ENCODE measurements at regions not wholly inside any gene's neighbourhood (a gene's known extent, or its start where the extent isn't known, plus 50 kb on each side); places are given as distances from the start of the nearest gene placed in this dataset.

- no peak for TF ChIP-seq CTCF (IDR thresholded peaks at IDR 0.05)
- no peak for TF ChIP-seq POLR2A (IDR thresholded peaks at IDR 0.05)
Observed at GRCh38 chr20:6355754-6356451, 233.1 kb upstream of the FERMT1 start.
